HG02759 (cell line): ENCODE measurements at regions not wholly inside any gene's neighbourhood (a gene's known extent, or its start where the extent isn't known, plus 50 kb on each side); places are given as distances from the start of the nearest gene placed in this dataset.

ENCODE experiments used
- ATAC-seq: cut with Tn5 transposase; IDR thresholded peaks from one replicate; pipeline ENCODE4 v1.9.1; 2021; ENCODE audit warnings: mild to moderate bottlenecking, moderate library complexity; ENCODE audit not compliant: unreplicated experiment

DNA sequence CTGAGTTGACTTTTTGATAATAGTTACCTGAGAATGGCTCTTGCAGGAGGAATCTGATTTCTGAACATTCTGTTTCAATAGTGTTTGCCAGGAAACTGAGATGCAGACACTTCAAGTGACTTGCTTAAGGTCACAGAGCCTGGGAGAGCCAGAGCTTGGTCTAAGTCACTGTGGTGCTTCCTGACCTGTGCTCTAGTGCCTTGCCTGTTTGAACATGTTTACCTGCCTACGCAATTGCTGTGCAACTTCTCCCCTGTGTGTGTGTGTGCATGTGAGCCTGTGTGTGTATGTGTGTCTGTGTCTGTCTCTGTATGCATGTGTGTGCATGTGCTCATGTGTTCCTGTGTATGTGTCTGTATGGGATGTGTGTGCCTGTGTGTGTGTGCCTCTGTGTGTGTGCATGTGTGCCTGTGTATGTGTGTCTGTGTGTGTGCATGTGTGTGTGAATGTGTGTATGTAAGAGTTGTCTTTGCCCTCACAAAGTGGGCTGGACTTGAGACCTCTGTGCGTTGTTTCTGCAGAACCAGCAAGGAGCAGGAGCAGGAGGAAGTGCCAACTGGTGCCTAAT lies 185.8 kb downstream of the GADD45G start:
- ATAC-seq: no peak

DNA sequence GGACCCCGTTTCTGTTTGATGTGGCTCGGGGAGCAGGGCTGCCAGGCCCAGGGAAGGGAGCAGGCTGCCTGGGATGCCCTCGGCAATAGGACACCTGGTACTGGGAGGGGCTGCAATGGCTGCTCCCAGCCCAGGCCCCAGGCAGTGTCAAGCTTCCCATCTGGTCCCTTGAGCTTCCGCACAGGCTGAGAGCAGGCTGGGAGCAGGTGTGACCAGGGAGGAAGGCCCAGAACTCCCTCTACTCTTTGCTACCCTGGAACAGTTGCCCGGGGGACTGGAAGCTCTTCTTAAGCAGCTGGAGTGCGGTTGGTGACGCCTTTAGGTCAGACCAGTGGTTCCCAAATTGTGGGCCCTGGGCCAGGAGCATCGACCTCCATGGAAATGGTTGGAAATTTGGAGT lies 186.9 kb downstream of the GADD45G start:
- no peak for ATAC-seq

DNA sequence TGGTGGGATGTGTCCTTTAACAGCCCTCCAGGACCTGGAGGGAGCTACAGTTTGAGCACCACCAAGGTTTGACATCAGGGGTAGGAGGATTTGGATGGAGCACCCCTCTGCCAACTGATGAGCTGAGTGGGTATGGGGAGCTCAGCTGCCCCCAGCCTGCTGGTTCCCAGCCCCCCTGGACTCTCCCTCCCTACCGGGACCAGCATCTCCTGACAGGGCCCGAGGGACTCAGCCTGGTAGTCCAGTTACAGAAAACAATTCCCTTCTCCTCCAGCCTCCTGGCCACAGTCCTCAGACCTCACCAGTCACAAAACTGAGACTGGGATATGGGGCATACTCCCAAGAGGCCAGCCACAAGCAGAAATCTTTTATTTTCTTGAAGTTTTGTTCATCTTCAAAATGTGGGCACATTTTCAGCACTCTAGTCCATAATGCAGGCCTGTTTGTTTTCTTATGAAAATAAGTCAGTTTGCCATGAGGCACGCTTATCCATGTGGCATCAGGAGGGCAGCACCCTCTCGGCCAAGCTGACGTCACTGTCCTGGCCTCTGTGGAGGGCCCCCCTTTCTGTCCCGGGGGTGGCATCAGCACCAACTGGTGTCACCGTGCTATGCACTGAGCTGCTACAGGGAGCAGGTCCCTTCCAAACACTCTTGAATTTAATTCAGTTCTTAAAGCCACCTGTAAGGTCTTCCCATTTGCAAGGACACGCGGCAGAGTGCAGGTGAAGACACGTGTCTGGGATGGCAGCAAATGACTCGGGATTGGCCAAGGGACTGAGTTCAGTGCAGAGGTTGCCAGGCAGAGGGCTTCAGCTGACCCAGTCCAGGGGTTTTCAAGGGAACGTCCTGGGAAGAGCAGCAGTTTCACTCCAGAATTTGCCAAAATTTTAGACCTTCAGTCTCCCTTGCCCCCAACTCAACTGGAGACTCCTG lies 187.6 kb downstream of the GADD45G start:
- ATAC-seq: no peak

DNA sequence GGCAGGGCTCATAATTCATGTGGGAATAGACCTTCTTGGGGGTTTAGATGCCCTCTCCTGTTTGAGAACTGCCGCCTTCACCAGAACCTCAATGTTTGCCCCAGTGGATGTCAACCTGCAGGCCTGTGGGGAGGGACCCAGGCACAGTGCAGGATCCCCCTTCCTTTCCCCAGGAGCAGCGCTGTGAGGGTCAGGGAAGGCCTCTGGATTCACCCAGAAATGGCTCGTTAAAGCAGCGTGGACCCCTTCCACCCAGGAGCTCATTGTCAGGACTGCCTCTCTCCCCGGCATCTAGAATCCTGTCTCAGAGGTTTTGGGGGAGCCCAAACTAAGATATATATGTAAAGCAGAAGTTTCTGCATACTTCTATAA lies 188.3 kb downstream of the GADD45G start:
- ATAC-seq: no peak

DNA sequence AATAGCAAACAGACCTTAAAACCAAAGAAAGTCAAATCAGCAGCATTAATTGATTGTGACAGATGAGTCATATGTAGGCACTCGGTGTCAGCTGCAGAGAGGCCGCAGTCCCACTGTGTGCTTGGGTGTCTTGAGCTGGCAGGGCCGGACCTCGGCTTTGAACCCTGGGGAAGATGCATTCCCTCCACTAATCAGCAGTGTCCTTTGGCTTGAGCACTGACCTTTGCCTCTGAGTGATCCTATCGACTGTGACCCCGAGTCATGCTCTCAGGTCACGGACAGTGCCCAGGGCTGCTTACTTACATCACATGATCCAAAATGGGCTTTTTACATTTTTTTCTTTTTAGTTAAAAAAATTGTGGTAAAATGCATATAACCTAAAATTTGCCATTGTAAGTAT lies 188.7 kb downstream of the GADD45G start:
- no peak for ATAC-seq

DNA sequence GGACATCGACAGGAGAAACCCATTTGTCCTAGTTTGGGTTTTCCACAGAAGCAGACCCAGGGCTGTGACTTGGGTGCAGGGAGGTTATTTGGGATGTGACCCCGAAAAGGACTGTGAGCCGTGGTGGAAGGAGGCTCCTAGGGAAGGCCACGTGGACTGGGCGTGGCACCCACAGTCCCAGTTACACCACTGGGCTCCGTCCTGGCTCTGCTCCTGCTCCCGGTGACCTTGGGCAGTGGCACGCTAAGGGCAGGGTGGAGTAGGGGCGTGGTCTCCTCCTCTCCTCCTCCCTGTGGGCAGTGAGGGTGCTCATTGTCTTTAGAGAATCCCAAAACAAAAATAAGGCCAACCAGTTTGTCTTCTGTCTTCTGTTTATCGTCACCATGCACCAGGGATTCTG lies 190.1 kb downstream of the GADD45G start:
- ATAC-seq: no peak

DNA sequence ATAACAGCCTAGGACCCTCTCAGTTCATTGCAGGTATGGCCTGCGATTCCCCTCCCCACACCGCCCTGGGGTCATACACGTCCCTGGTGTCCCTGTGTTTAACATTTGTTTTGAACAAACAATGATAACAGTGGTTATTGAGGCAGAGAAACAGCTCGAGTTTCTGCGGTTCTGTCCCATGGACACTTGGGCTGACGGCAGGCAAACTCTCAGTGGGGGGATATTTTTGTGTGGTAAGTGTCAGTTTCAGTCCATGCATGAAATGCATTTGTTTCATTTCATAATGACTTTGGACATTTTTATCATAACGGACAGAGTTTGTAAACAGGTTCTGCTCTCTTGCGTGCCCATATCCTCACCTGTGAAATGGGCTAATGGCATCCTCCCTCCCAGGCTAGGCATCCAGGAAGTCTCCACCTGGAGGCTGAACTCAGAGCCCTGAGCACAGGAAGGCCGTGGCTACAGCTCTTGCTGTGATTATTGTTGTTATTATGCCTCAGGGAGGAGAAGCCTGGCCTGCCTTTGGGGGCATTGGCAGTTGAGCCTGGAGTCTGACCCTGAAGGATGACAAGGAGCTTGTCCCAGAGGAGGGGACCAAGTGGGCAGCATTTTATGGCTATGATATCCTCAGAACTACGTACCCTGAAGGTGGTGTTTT lies 190.9 kb downstream of the GADD45G start:
- ATAC-seq: no peak

DNA sequence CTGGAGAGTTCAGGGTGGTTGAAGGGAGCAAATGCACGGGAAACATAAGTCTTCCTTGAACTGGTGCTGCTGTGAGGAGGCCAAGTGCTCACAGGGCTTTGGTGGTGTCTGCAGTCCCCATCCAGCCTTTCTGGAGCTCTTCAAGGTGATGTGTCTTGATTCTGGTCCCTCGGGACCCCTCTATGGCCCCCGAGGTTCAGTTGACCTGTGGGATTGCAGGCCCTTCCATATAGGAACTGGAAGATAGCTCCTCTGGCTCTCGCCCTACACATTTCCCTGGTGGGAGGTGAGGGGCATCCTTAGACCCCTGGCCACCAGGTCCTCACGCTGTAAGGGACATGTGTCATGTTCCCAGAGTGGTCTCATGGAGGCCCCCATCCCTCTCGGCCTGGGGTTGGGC lies 191.8 kb downstream of the GADD45G start:
- ATAC-seq: no peak

DNA sequence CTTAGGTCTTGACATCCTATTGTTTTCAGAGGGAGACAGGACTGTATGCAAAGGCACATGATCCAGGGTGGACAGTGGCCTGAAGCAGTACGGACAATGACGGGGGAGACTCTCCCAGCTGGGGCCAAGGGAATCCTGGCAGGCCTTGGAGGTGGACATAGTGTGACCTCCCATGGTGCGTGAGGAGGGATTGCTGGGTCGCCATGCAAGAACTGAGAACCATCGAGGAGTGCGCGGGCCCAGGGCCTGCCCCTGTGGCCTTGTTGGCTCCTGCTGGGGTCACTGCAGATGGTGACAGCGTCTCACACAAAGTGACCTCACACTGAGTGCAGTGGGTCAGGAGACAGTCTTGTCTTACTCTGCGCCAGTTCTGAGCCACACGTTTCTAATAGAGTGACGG lies 192.4 kb downstream of the GADD45G start:
- no peak for ATAC-seq

DNA sequence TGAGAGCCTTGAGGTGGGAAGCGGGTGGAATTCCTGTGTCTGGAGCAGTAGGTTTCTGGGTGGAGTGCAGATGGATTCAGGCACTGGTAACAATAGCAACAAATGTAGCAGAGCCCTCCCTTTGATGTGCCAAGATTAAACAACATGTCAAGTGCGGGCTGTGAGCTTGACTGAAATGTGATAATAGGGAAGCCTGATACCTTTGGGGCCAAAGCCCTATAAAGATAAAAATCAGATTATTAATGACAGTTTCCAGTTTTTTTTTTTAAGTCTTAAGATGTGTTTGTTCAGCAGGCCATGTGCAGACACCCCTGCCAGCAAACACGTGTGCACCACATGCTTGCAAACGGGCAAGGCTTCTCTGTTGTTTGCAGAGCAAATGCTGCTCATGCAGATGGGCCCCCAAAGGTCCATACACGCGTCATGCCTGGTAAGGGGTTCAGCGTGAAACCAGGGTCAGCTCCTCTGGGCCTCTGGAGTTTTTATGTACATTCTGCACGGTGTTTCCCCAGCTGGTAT lies 193.2 kb downstream of the GADD45G start:
- no peak for ATAC-seq

DNA sequence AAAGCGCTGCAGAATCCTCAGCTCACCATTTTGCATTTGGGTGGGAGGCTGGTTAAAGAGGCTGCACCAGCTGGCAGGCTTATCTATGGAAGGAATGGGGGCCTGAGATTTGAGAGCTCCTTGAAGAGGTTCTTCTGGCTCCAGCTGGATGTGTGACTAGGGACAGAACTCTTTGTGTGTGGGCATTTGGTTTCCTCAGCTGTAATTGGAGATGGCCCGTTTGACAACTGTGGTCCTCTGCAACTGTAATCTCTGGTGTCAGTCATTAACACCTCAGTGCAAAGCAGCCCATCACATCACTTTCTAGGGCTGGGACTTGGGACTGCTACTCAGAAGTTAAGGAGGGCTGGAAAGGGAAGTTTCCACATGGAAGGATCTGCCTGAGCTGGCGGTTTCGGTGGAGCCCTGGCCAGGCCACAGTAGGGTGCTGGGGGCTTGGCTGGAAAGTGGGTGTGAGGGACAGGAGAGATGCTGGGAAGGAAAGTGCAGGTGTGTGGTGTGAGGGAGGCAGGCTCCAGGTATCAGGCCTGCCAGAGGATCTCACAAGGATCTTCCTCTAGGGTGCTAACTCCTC lies 193.8 kb downstream of the GADD45G start:
- no peak for ATAC-seq

DNA sequence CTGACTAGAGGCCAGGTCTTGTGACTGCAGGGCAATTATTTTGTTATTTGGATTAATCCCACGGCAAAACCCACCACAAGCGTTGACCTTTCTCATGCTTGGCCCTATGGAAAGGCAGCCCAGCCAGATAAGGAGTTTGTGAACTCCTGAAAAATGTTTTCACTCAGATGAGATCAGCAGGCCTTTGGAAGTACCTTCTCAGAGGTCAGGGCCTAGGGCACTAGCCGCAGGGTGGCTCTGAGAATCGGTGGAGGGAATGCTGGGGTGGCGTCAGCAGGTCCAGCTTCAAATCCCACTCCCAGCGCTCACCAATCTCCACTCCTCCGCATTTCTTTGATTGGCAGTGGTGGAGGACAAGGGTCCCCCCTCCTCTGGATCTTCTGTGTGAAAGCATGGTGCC lies 194.4 kb downstream of the GADD45G start:
- no peak for ATAC-seq

DNA sequence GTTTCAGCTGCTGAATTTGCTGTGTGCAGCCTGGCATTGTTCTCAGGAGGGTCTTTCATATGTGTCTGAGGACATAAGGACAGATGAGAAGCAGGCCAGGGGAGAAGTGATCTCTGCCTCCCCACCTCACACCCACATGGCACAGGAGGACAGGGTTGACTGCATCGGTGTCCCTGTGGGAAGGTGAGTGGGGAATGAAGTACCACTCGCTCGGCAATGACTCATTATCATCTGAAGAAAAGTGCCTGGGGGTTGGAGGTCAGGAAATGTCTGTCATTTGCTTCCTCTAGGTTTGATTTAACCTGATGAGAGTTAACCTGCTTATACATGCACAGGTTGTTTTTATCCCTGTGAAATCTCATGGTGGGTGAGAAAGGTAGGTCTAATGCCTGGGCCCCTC lies 195.0 kb downstream of the GADD45G start:
- ATAC-seq: no peak

DNA sequence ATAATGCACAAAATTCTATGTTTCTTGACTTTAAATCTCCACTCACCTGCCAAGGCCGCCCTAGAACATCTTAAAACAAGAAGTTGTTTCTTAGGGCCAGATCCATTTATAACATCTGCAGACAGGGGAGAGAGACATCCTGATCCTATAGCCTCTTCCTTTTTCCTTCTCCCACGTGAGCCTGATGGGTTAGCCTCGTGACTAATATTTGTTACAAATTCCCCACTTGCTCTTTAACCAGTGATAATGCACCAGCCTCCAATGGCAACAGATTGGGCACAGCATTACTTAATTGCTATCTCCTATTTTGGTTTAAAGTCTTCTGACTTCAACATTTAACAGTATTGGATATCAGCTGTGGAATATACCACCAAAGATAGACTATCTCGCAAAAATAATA lies 196.5 kb downstream of the GADD45G start:
- no peak for ATAC-seq

DNA sequence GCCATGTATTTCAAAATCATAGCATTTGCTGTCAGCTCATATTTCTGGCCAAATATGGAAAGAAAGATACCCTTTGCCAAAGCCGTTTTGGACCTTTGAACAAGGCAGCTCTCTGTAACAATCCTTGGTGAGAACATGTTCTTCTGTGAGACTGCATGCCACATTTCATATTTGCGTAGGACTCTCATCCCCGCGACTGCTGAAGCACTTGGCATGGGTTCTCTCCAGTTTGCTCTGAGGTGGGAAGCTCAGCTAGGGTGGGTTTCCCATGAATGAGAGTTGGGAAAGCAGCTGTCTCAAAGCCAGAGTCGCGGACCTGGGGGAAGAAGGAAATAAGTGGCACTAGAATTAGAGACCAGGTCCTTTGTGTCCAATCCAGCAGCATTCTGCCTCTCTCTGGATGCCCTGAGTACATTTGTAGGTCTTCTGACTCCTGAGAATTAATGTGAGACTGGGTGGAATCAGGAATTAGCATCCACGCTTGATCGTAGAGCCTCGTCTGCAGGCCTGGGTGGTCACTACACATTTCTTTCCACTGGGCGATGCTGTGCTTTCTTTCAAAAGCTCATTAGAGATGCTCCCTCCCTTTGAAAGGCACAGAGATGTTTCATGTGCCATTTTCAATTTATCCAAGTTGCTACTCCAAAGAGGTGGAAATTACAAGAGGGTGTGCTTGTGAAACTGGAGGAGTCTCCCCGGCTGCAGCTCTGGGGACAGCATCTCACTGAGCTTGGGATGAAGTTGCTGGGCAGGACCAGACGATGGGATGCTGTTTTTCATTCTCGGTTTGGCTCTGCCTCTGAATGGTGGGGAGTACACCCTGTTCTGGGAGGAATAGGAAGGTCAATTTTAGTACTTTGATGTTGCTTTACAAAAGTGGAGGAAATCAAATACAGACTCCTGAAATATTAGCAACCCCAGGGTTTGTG lies 197.2 kb downstream of the GADD45G start:
- no peak for ATAC-seq

DNA sequence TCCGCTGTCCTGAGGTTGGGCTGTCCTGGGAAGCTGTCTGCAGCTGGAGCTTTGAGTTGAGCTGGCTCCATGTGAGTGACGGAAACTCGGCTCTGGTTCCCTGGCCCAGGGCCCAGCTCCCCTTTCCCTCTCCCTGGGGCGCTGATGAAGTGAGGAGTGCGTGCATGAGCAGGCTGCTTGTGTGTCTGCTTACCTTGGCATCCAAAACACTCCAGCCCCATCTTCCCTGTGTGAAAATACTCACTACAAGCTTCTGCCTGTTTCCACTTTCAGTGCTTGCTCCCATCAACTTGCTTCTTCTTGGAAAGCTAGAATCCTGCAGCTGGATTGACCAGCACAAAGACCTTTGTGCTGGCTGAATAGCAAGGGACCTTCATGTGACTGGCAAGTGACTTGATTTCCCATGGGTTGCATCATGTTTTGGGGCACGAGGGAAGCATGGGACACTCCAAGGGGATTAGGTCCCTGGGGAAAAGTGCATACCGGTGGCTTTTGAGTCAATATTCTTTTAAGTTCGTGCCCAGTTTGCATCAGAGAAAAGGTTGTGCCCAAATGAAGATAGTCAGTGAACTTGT lies 198.1 kb downstream of the GADD45G start:
- no peak for ATAC-seq

DNA sequence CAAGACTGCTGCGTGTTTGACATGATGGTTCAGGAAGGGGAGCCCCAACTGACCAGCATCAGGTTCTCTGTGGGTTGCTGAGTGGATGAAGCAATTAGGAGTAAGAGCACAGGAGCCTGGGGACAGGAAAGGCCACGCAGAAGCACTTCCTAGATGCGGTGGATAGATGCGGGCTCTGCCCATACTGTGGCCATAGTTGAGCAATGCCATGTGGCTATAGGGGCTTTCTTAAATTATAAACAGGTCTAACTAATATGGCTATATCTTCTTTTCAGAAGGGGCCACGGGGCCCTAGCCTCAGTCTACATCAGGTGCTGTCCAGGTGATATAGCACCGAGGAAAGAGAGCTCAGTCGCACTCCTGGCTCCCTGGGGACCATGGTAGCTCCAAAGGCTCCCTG lies 198.6 kb downstream of the GADD45G start:
- no peak for ATAC-seq

DNA sequence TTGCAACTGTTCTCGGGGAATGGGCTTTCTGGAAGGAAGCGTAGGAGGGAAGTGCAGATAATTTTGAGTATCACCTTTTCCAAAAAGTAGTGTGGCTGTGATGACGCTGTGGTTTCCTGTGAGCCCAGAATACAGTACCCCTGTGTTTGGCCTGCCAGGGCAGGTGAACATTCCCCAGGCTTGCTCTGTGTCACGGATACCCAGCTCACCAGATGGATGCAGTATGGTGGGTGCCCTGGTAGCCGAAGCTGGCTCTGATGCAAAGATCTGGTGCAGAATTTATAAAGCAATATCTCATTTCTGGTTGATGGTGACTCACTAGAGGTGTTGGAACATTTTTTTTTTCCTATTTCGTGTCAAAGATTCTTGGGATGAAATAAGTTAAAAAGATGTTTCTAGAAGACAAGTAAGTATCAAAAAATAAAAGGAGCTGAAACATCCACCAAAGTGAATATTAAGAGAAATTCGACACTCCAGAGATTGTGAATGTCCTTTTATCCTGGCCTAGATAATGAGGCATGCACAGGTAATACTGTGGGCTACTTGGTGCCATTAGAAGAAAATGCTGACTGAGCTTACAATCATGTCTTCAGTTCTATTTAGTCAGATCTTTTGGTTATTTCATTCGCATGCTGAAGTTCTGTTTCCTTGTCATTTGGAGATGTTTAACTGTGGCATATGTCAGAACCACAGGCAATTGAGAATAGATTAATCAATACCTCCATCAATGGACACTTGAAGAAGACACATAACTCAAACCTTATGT lies 200.1 kb downstream of the GADD45G start:
- ATAC-seq: no peak

DNA sequence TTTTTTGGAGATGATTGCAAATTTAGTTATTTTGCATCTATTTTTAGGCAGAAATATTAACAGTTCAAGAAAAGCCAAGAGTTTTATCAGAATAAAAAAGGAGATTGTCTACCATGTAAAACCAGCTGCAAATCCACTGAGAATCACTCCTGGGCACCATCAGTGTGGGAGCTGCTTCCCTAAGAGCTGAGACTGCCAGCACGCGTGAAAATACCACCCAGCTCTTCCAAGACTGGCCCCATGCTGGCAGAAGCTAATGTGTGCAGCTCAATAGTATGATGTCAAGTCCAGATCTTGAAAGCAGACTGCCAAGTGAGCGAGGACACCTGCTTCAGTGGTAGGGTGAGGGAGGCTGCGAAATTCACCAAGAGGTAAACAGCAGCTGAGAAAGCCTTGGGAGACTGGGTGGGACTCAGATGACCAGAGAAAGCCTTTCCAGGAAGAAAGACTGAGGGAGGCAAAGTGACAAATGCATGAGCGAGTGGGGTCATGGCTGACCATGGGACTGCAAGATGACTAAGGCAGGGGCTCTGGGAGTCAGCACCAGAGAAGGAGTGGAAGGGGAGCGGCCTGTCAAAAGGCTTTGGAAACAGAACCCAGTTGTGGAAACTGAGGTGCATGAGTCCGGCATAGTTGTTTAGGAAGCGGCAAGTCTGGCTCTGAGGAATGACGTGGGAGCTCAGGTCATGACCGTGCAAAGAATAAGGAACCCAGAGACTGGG lies 200.9 kb downstream of the GADD45G start:
- no peak for ATAC-seq
